ENCODE measurements at regions not wholly inside any gene's neighbourhood (a gene's known extent, or its start where the extent isn't known, plus 50 kb on each side); places are given as distances from the start of the nearest gene placed in this dataset.

GRCh38 chr7:81623251-81623855 lies 146.5 kb downstream of the HGF start:
- no peak overlapping the region for H3K4me3 Mint-ChIP-seq
- H3K27me3 Mint-ChIP-seq = no peaks in the 10 kb centered on the region
- peaks cover 8 to 22% of the 10 kb centered on the region in 2 donors for H3K9me3 Mint-ChIP-seq
- ATAC-seq (replicated peaks) = no peak
- no peak overlapping the region for H3K27ac Mint-ChIP-seq
- H3K4me1 Mint-ChIP-seq (ENCODE audit: low read depth in 2 of 2) = no peaks in the 10 kb centered on the region
- H3K36me3 Mint-ChIP-seq (ENCODE audit: insufficient read depth) = no peaks in the 10 kb centered on the region
- DNase-seq = no peak

GRCh38 chr7:81621893-81622292 lies 148.0 kb downstream of the HGF start:
- H3K27ac Mint-ChIP-seq = no peak overlapping the region

DNA sequence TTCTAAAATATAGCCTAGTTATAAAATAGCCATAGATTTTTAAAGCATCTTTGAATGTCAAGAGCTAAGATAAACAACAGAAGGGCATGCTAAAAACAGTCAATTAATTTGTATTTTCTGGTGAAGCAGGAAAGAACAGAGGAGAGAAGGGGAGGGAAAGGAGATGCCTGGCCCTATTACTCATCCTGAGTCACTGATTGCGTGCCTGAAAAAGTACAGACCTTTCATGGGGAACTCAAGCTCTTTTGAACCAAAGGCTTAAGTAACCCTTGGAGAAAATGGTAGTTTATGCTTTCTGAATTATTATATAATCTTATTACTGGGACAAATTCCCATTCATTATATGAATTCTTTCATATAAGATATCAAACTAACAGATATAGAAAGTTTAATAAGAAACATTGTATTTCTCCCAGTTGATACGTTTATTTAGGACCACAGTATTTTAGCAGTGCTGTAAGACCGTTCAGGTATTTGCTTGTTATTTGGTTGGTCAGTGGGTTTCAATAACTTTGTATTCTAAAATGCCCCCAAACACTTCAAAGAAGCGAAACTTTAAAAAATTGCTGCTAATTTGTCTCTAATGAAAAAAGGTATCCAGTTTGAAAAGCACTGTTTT lies 151.3 kb downstream of the HGF start:
- H3K9me3 Mint-ChIP-seq = peaks cover 11 to 18% of the 10 kb centered on the region in 2 donors
- no peaks in the 10 kb centered on the region for H3K4me1 Mint-ChIP-seq (ENCODE audit: low read depth in 2 of 2)
- H3K4me3 Mint-ChIP-seq = no peak overlapping the region
- DNase-seq = no peak
- H3K27ac Mint-ChIP-seq = no peak overlapping the region
- ATAC-seq (replicated peaks) = no peak
- H3K36me3 Mint-ChIP-seq (ENCODE audit: insufficient read depth) = no peaks in the 10 kb centered on the region
- H3K27me3 Mint-ChIP-seq = no peaks in the 10 kb centered on the region

More at GRCh38 chr7:81621893-81622292, 148.0 kb downstream of the HGF start:
- peaks cover 12 to 22% of the 10 kb centered on the region in 2 donors for H3K9me3 Mint-ChIP-seq
- H3K27me3 Mint-ChIP-seq = no peaks in the 10 kb centered on the region
- no peaks in the 10 kb centered on the region for H3K4me1 Mint-ChIP-seq (ENCODE audit: low read depth in 2 of 2)
- H3K36me3 Mint-ChIP-seq (ENCODE audit: insufficient read depth) = no peaks in the 10 kb centered on the region
- ATAC-seq (replicated peaks) (no peak), DNase-seq (no peak)
- H3K4me3 Mint-ChIP-seq = no peak overlapping the region

GRCh38 chr7:81616951-81617350 lies 152.9 kb downstream of the HGF start:
- DNase-seq = no peak
- Mint-ChIP-seq H3K9me3 (peaks cover 8% of the 10 kb centered on the region in 2 donors), H3K27me3 (no peaks in the 10 kb centered on the region), H3K4me1 (ENCODE audit: low read depth in 2 of 2) (no peaks in the 10 kb centered on the region), H3K4me3 (no peak overlapping the region), H3K36me3 (ENCODE audit: insufficient read depth) (no peaks in the 10 kb centered on the region), H3K27ac (no peak overlapping the region)
- no peak for ATAC-seq (replicated peaks)

- DNase-seq (no peak), ATAC-seq (replicated peaks) (no peak)
- peaks cover 6 to 8% of the 10 kb centered on the region in 2 donors for H3K9me3 Mint-ChIP-seq
- H3K4me1 Mint-ChIP-seq (ENCODE audit: low read depth in 2 of 2) = no peaks in the 10 kb centered on the region
- H3K27me3 Mint-ChIP-seq = no peaks in the 10 kb centered on the region
- no peak overlapping the region for H3K27ac Mint-ChIP-seq
- H3K36me3 Mint-ChIP-seq (ENCODE audit: insufficient read depth) = peaks cover 4% of the 10 kb centered on the region
- H3K4me3 Mint-ChIP-seq = no peak overlapping the region
These were observed 158.0 kb downstream of the HGF start for GRCh38 chr7:81611805-81612204.

DNA sequence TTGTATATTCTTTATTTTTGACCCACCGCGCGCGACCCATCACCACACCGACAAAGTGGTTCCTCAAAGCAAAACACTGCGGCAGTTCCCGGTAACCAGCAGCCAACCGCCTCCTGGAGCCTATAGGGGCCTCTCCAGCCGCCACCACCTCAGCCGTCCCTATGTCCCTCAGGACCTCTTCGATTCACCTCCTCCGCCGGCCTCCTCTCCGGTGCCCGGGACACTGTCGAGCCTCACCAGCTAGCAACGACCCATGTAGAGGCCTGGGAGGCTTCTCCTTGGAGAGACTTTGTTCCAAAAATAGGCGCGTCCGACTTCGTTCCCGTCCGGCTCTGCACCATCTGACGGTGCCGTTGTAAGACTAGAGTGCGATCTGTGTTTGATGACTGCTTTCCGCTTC lies 158.8 kb downstream of the HGF start:
- DNase-seq (no peak), ATAC-seq (replicated peaks) (no peak)
- peaks cover 6 to 8% of the 10 kb centered on the region in 2 donors for H3K9me3 Mint-ChIP-seq
- no peak overlapping the region for H3K27ac Mint-ChIP-seq
- no peaks in the 10 kb centered on the region for H3K27me3 Mint-ChIP-seq
- H3K4me1 Mint-ChIP-seq (ENCODE audit: low read depth in 2 of 2) = no peaks in the 10 kb centered on the region
- H3K4me3 Mint-ChIP-seq = no peak overlapping the region
- peaks cover 4% of the 10 kb centered on the region for H3K36me3 Mint-ChIP-seq (ENCODE audit: insufficient read depth)

GRCh38 chr7:81608748-81609382 lies 161.0 kb downstream of the HGF start:
- no peaks in the 10 kb centered on the region for H3K27me3 Mint-ChIP-seq
- H3K9me3 Mint-ChIP-seq = peaks cover 0 to 2% of the 10 kb centered on the region in 2 donors
- H3K4me3 Mint-ChIP-seq = no peak overlapping the region
- ATAC-seq (replicated peaks) = no peak
- peaks cover 4% of the 10 kb centered on the region for H3K36me3 Mint-ChIP-seq (ENCODE audit: insufficient read depth)
- H3K4me1 Mint-ChIP-seq (ENCODE audit: low read depth in 2 of 2) = no peaks in the 10 kb centered on the region
- no peak overlapping the region for H3K27ac Mint-ChIP-seq
- DNase-seq = no peak

GRCh38 chr7:81607987-81608386 lies 161.9 kb downstream of the HGF start:
- peaks cover 4% of the 10 kb centered on the region for H3K36me3 Mint-ChIP-seq (ENCODE audit: insufficient read depth)
- ATAC-seq (replicated peaks) (no peak), DNase-seq (no peak)
- H3K4me3 Mint-ChIP-seq = no peak overlapping the region
- H3K9me3 Mint-ChIP-seq = peaks cover 0 to 2% of the 10 kb centered on the region in 2 donors
- no peaks in the 10 kb centered on the region for H3K4me1 Mint-ChIP-seq (ENCODE audit: low read depth in 2 of 2)
- no peak overlapping the region for H3K27ac Mint-ChIP-seq
- no peaks in the 10 kb centered on the region for H3K27me3 Mint-ChIP-seq

GRCh38 chr7:81606078-81606863 lies 163.6 kb downstream of the HGF start:
- no peak for DNase-seq
- Mint-ChIP-seq H3K4me3 (no peak overlapping the region), H3K27me3 (no peaks in the 10 kb centered on the region), H3K4me1 (ENCODE audit: low read depth in 2 of 2) (no peaks in the 10 kb centered on the region), H3K27ac (no peak overlapping the region), H3K9me3 (peaks cover 0 to 2% of the 10 kb centered on the region in 2 donors), H3K36me3 (ENCODE audit: insufficient read depth) (peaks cover 4% of the 10 kb centered on the region)
- no peak for ATAC-seq (replicated peaks)

DNA sequence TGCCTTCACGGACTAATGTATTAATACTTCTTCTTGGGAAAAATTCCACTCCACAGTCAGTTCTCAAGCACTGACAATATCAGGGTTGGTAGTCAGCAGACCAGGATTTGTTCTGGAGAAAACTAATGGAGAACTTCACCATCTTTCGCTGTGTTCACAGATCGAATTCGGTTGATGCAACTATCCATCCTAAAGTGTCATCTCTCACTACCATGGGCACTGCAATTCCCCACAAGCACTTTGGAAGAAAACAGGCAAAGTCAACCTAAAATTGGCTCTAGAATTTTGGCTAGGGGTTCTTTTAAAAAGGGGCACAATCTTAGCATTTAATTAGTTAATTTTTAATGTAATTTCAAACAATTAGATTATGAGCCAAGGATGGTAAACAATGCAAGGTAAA lies 164.4 kb downstream of the HGF start:
- Mint-ChIP-seq H3K4me3 (no peak overlapping the region), H3K36me3 (ENCODE audit: insufficient read depth) (no peaks in the 10 kb centered on the region), H3K9me3 (peaks cover 2 to 3% of the 10 kb centered on the region in 2 donors), H3K27me3 (no peaks in the 10 kb centered on the region), H3K4me1 (ENCODE audit: low read depth in 2 of 2) (no peaks in the 10 kb centered on the region), H3K27ac (no peak overlapping the region)
- DNase-seq (no peak), ATAC-seq (replicated peaks) (no peak)

DNA sequence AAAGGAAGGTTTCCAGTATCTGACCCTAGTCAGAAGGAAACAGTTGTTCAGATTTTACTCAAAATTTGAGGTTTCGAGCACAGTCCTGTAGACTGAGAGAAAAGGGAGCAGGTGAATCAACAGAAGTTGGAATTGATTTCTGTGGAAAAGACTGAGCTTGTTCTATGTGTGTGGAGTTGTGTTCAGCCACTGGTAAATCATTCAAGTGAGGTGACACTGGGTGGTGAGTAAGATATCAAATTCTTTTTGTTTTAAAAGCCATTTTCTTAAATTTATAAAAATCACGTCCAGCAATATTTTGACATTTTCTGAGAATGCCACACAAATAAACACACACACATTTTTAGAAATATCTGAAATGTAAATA lies 165.1 kb downstream of the HGF start:
- no peaks in the 10 kb centered on the region for H3K36me3 Mint-ChIP-seq (ENCODE audit: insufficient read depth)

DNA sequence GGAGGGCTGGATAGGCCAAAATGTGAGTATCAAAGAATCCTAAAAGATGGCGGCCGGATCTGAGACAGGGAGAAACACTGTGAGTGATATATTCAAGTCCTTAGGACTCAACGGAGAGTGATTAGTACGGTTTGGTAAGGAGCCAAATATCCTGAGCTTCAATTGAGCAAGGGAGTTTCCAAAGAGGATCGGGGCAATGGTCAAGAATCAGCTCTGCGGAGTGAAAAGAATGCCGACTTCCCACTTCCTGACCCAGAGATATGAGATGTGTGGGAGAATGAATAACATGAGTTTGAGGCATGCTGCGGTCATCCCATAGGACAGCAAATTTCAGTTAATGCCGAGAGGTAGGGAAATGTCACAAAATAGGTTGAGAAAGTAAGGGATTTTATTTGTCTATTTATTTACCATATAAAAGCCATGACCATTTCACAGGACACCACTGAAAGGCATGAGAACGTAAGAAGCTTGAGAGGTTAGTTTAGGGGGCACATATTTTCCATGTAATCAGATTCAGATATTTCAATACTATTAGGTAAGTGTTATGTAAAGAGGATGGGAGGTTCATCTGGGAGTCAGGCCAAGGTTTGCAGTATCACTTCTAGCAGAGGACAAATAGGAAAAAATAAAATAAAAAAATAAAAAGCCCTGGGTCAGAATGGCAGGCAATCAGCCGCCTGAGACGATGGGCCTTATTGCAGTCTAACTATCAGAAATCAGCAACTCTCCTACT lies 165.6 kb downstream of the HGF start:
- no peaks in the 10 kb centered on the region for H3K36me3 Mint-ChIP-seq (ENCODE audit: insufficient read depth)
- ATAC-seq (replicated peaks) (no peak), DNase-seq (no peak)
- H3K4me1 Mint-ChIP-seq (ENCODE audit: low read depth in 2 of 2) = no peaks in the 10 kb centered on the region
- H3K9me3 Mint-ChIP-seq = peaks cover 7% of the 10 kb centered on the region in 2 donors
- H3K27ac Mint-ChIP-seq = no peak overlapping the region
- no peaks in the 10 kb centered on the region for H3K27me3 Mint-ChIP-seq
- no peak overlapping the region for H3K4me3 Mint-ChIP-seq

More for the DNA sequence above, 165.1 kb downstream of the HGF start:
- H3K27me3 Mint-ChIP-seq = no peaks in the 10 kb centered on the region
- ATAC-seq (replicated peaks) (no peak), DNase-seq (no peak)
- H3K4me1 Mint-ChIP-seq (ENCODE audit: low read depth in 2 of 2) = no peaks in the 10 kb centered on the region
- peaks cover 7% of the 10 kb centered on the region in 2 donors for H3K9me3 Mint-ChIP-seq
- H3K27ac Mint-ChIP-seq = no peak overlapping the region
- no peak overlapping the region for H3K4me3 Mint-ChIP-seq

DNA sequence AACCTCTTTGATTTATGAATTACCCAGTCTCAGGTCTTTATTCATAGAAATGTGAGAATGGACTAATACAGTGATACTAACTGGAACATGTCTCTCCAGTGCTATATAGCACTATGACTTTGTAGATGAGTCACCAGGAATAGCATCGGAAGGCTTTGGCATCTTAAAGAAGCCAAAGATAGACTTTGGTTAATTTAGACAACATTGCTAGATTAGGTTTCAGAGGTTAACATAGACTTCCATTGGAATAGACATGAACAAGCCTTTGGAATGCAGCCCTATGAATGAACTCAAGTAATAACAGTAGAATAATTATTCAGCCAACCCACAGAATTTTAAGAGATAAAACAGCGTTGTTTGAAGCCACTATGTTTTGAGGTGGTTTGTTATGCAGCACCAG lies 169.2 kb downstream of the HGF start:
- ATAC-seq (replicated peaks) (no peak), DNase-seq (no peak)
- no peaks in the 10 kb centered on the region for H3K27me3 Mint-ChIP-seq
- peaks cover 4 to 7% of the 10 kb centered on the region in 2 donors for H3K9me3 Mint-ChIP-seq
- H3K4me1 Mint-ChIP-seq (ENCODE audit: low read depth in 2 of 2) = no peaks in the 10 kb centered on the region
- no peak overlapping the region for H3K27ac Mint-ChIP-seq
- no peaks in the 10 kb centered on the region for H3K36me3 Mint-ChIP-seq (ENCODE audit: insufficient read depth)
- no peak overlapping the region for H3K4me3 Mint-ChIP-seq

Data from effector memory CD8-positive, alpha-beta T cell (primary cell).